Endodermal cell (in vitro differentiated cells): ENCODE measurements at regions not wholly inside any gene's neighbourhood (a gene's known extent, or its start where the extent isn't known, plus 50 kb on each side); places are given as distances from the start of the nearest gene placed in this dataset.

Experiments used
- DNase-seq: peaks from one replicate; pipeline ENCODE4 v3.0.0-alpha.2; 2017
- H3K27ac ChIP-seq: 2 replicates; pipeline ENCODE4 v1.5.1; 2013; ENCODE audit warnings: mild to moderate bottlenecking, low read depth, low read length, moderate library complexity
- H3K27me3 ChIP-seq: 2 replicates; pipeline ENCODE4 v1.6.1; 2013; ENCODE audit warnings: mild to moderate bottlenecking, low read length, moderate library complexity; ENCODE audit not compliant: insufficient read depth, control insufficient read depth, poor library complexity, severe bottlenecking
- H3K36me3 ChIP-seq: 2 replicates; pipeline ENCODE4 v1.7.0; 2013; ENCODE audit warnings: mild to moderate bottlenecking, low read length, moderate library complexity; ENCODE audit not compliant: control insufficient read depth, insufficient read depth
- H3K4me1 ChIP-seq: one replicate; pipeline ENCODE4 v1.7.0; 2013; ENCODE audit warnings: low read length; ENCODE audit not compliant: control insufficient read depth, insufficient read depth
- H3K4me3 ChIP-seq: 2 replicates; pipeline ENCODE4 v1.5.1; 2013; ENCODE audit warnings: mild to moderate bottlenecking, low read length, moderate library complexity
- H3K9ac ChIP-seq: 2 replicates; pipeline ENCODE4 v1.6.1; 2013; ENCODE audit warnings: mild to moderate bottlenecking, low read length, moderate library complexity; ENCODE audit not compliant: poor library complexity, severe bottlenecking; ENCODE audit errors: extremely low read depth
- H3K9me3 ChIP-seq: 2 replicates; pipeline ENCODE4 v1.6.1; 2013; ENCODE audit warnings: mild to moderate bottlenecking, low read length, moderate library complexity; ENCODE audit not compliant: control insufficient read depth
- H3K27ac Mint-ChIP-seq: 2 replicates; pipeline ENCODE4 v1.8.0; 2020; ENCODE audit warnings: mixed read lengths
- H3K27me3 Mint-ChIP-seq: 2 replicates; pipeline ENCODE4 v1.8.0; 2021; ENCODE audit warnings: mild to moderate bottlenecking, mixed read lengths; ENCODE audit not compliant: insufficient read depth
- H3K36me3 Mint-ChIP-seq: 2 replicates; pipeline ENCODE4 v1.8.0; 2020; ENCODE audit warnings: low read depth, mixed read lengths
- H3K4me1 Mint-ChIP-seq: 2 replicates; pipeline ENCODE4 v1.8.0; 2020; ENCODE audit warnings: mixed read lengths
- H3K4me3 Mint-ChIP-seq: 2 replicates; pipeline ENCODE4 v1.8.0; 2020; ENCODE audit warnings: mild to moderate bottlenecking, moderate library complexity, mixed read lengths
- H3K9me3 Mint-ChIP-seq: 2 replicates; pipeline ENCODE4 v1.8.0; 2020; ENCODE audit warnings: mild to moderate bottlenecking, mixed read lengths
- WGBS, 2 experiments: methylation state at CpG; one replicate each; pipeline versions ENCODE4 v1.1.5 to v1.1.7; 2013; ENCODE audit warnings: missing lambda C conversion rate in 2 of 2, mixed read lengths in 1 of 2; ENCODE audit not compliant: insufficient coverage in 1 of 2, insufficient read length in 1 of 2; 5-methylcytosine and 5-hydroxymethylcytosine counted together
- TF ChIP-seq, protein P1 (sequence below): fragments of 200-600 bp; sonication (generic); conservative IDR thresholded peaks from 2 replicates; pipeline ENCODE4 v1.5.0; 2021; ENCODE audit warnings: antibody characterized with exemption, mild to moderate bottlenecking

DNA sequence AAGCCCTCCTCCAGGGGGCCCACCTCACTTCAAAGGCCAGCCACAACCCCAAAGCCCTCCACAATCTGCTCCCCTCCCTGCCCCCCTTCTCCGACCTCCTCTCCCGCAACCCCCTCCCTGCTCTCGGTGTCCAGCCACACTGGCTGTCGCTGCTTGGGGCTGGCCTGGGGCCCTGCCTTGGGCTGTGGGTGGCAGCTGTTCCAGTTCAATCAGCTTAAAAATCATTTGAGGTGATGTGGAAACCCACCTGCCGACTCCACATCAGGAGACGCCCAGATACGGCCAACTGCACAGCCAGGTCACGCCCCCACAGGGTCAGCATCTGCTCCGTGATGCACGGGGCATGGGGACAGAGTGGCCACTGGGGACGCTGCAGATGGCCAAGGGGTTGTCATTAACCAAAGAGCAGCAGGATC is 107.0 kb upstream of the MVB12B start:
- Mint-ChIP-seq H3K9me3 (peaks cover 24% of the 10 kb centered on the region), H3K27ac (no peak overlapping the region), H3K4me1 (no peaks in the 10 kb centered on the region), H3K27me3 (peaks cover 10% of the 10 kb centered on the region), H3K36me3 (no peaks in the 10 kb centered on the region), H3K4me3 (no peak overlapping the region)
- 69 to 86% methylated on average over 5 to 11 of the region's 11 CpGs for WGBS, 2 experiments
- TF ChIP-seq, protein P1, sequence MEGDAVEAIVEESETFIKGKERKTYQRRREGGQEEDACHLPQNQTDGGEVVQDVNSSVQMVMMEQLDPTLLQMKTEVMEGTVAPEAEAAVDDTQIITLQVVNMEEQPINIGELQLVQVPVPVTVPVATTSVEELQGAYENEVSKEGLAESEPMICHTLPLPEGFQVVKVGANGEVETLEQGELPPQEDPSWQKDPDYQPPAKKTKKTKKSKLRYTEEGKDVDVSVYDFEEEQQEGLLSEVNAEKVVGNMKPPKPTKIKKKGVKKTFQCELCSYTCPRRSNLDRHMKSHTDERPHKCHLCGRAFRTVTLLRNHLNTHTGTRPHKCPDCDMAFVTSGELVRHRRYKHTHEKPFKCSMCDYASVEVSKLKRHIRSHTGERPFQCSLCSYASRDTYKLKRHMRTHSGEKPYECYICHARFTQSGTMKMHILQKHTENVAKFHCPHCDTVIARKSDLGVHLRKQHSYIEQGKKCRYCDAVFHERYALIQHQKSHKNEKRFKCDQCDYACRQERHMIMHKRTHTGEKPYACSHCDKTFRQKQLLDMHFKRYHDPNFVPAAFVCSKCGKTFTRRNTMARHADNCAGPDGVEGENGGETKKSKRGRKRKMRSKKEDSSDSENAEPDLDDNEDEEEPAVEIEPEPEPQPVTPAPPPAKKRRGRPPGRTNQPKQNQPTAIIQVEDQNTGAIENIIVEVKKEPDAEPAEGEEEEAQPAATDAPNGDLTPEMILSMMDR = peak; percentile 54
- H3K27ac ChIP-seq = no peak overlapping the region
- H3K27me3 ChIP-seq = no peaks in the 10 kb centered on the region
- no peak overlapping the region for H3K4me3 ChIP-seq
- peak; percentile 58 for DNase-seq
- no peaks in the 10 kb centered on the region for H3K36me3 ChIP-seq
- no peaks in the 10 kb centered on the region for H3K4me1 ChIP-seq
- no peak overlapping the region for H3K9ac ChIP-seq
- H3K9me3 ChIP-seq = peaks cover 14% of the 10 kb centered on the region

DNA sequence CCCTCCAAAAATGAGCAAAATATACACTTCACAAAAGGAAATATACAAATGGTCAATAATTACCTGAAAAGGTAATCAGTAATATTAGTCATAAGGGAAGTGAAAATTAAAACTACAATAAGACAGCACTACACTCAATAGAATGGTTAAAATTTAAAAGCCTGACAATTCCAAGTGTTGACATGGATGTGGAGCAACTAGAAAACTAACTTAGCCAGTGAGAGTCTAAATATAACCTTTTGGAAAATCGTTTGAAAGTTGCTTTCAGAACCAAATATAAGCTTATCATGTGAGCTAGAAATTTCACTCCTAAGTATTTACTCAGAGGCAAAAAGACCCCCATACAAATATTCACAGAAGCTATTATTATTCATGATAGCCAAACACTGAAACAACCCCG is 105.1 kb upstream of the MVB12B start:
- peaks cover 14% of the 10 kb centered on the region for H3K9me3 ChIP-seq
- H3K27ac ChIP-seq = no peak overlapping the region
- no peaks in the 10 kb centered on the region for H3K36me3 Mint-ChIP-seq
- peaks cover 11% of the 10 kb centered on the region for H3K27me3 Mint-ChIP-seq
- H3K4me3 ChIP-seq = no peak overlapping the region
- H3K27ac Mint-ChIP-seq = no peak overlapping the region
- WGBS, 2 experiments = 80 to 88% methylated on average over 1 to 2 of the region's 2 CpGs
- no peaks in the 10 kb centered on the region for H3K4me1 ChIP-seq
- H3K9ac ChIP-seq = no peak overlapping the region
- TF ChIP-seq, protein P1 = no peak
- no peak overlapping the region for H3K4me3 Mint-ChIP-seq
- H3K4me1 Mint-ChIP-seq = no peaks in the 10 kb centered on the region
- peaks cover 20% of the 10 kb centered on the region for H3K9me3 Mint-ChIP-seq
- H3K27me3 ChIP-seq = no peaks in the 10 kb centered on the region
- no peaks in the 10 kb centered on the region for H3K36me3 ChIP-seq
- DNase-seq = no peak

DNA sequence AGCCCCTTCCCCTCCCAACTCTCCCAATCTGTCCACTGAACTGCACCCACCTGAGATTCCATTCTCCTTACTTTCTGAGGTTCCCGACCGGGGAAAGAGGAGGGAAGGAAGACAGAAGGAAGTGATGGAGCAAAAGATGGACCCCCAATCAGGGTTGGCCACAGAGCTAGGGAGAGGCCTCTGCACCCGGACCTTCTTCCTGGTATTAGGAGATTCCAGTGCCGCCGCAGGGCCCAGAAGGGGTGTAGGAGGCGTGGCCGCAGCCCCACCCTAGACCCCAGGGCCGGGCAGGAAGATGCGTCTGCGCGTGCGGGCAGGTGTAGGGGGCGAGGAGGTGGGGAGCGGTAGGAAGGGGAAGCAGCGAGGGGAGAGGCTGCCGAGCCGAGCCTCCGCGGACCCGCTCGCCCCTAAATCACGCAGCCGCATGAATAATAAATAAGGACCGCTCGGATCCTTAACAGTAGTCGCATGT is 104.2 kb upstream of the MVB12B start:
- Histone ChIP-seq H3K27me3 (no peaks in the 10 kb centered on the region), H3K9me3 (peaks cover 14% of the 10 kb centered on the region), H3K4me1 (no peaks in the 10 kb centered on the region), H3K27ac (no peak overlapping the region), H3K4me3 (no peak overlapping the region), H3K36me3 (no peaks in the 10 kb centered on the region), H3K9ac (no peak overlapping the region)
- TF ChIP-seq, protein P1 = no peak
- Mint-ChIP-seq H3K4me3 (no peak overlapping the region), H3K27ac (no peak overlapping the region), H3K36me3 (no peaks in the 10 kb centered on the region), H3K27me3 (peaks cover 16% of the 10 kb centered on the region), H3K9me3 (peaks cover 20% of the 10 kb centered on the region), H3K4me1 (no peaks in the 10 kb centered on the region)
- 78 to 96% methylated on average over 12 to 26 of the region's 26 CpGs for WGBS, 2 experiments
- DNase-seq = peak; percentile 24
